Mucosa of descending colon (tissue), 3 donors: ENCODE measurements at regions not wholly inside any gene's neighbourhood (a gene's known extent, or its start where the extent isn't known, plus 50 kb on each side); places are given as distances from the start of the nearest gene placed in this dataset.
"Not testable (repeated sequence)": the region's sequence is repeated elsewhere in the genome, so short reads cannot be mapped to it uniquely, and the experiment has no call there.

Experiments
- ATAC-seq: fragments of 200-7000 bp; cut with Tn5 transposase; one replicate; pipeline ENCODE4 v1.9.1; 2020; ENCODE audit warnings: mild to moderate bottlenecking, moderate library complexity
- DNase-seq, 3 donors: peaks; one replicate each; pipeline ENCODE4 v3.0.0-alpha.2; 2020
- H3K36me3 ChIP-seq: fragments of 200-600 bp; one replicate; pipeline ENCODE4 v1.8.0; 2021; ENCODE audit warnings: low read depth, mild to moderate bottlenecking
- H3K4me1 ChIP-seq: fragments of 200-600 bp; one replicate; pipeline ENCODE4 v1.8.0; 2021; ENCODE audit warnings: low read depth, mild to moderate bottlenecking
- H3K4me3 ChIP-seq: fragments of 200-600 bp; one replicate; pipeline ENCODE4 v1.8.0; 2021; ENCODE audit warnings: mild to moderate bottlenecking
- H3K9me3 ChIP-seq: fragments of 200-600 bp; one replicate; pipeline ENCODE4 v1.8.0; 2021; ENCODE audit warnings: mild to moderate bottlenecking
- intact Hi-C, 2 donors: fragments of 100-400 bp; cut with DNase I in 1 of 2; cut with micrococcal nuclease in 1 of 2; formaldehyde crosslinking; loops; one replicate each; pipeline versions ENCODE4 v1.11.0 to v1.11.1; 2022; cut with DNase I, micrococcal nuclease
- TF ChIP-seq, protein P1 (sequence below): fragments of 200-600 bp; IDR thresholded peaks from one replicate; pipeline ENCODE4 v1.8.0; 2022; ENCODE audit warnings: antibody characterized with exemption, mild to moderate bottlenecking
- donor health status: DM: no; HTN: no; CAD: no; lungs with moderate emphysema.
- donor health status: DM: no; HTN: no; CAD: no.
- donor health status: DM: no; HTN: yes; CAD: no.

GRCh38 chr4:155037031-155037430 lies 171.4 kb upstream of the NPY2R start:
- ATAC-seq (peak; percentile 26), DNase-seq (no peak)
- TF ChIP-seq, protein P1, sequence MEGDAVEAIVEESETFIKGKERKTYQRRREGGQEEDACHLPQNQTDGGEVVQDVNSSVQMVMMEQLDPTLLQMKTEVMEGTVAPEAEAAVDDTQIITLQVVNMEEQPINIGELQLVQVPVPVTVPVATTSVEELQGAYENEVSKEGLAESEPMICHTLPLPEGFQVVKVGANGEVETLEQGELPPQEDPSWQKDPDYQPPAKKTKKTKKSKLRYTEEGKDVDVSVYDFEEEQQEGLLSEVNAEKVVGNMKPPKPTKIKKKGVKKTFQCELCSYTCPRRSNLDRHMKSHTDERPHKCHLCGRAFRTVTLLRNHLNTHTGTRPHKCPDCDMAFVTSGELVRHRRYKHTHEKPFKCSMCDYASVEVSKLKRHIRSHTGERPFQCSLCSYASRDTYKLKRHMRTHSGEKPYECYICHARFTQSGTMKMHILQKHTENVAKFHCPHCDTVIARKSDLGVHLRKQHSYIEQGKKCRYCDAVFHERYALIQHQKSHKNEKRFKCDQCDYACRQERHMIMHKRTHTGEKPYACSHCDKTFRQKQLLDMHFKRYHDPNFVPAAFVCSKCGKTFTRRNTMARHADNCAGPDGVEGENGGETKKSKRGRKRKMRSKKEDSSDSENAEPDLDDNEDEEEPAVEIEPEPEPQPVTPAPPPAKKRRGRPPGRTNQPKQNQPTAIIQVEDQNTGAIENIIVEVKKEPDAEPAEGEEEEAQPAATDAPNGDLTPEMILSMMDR = no peak
- H3K4me1 ChIP-seq = no peaks in the 10 kb centered on the region
- intact Hi-C loops = no loop called here
- no peaks in the 10 kb centered on the region for H3K9me3 ChIP-seq
- H3K4me3 ChIP-seq = no peak overlapping the region
- no peaks in the 10 kb centered on the region for H3K36me3 ChIP-seq

DNA sequence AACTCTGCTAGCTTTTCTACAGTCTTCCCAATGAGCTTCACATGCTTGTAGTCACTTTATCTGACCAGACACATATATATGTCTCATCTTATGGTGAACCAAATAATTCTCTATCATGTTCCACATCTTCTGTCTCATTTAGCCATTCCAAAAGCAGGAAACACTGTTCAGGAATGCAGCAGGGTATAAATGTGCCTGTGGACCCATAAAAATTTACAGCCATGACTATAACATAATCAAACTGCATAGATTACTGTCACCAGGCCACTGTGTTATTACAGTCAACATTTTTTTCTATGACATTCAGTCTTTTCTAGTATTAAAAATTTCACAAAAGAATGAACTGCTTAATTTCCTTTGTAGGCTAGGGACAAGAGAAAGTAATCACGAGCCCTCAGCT lies 170.0 kb upstream of the NPY2R start:
- intact Hi-C loops = no loop called here

DNA sequence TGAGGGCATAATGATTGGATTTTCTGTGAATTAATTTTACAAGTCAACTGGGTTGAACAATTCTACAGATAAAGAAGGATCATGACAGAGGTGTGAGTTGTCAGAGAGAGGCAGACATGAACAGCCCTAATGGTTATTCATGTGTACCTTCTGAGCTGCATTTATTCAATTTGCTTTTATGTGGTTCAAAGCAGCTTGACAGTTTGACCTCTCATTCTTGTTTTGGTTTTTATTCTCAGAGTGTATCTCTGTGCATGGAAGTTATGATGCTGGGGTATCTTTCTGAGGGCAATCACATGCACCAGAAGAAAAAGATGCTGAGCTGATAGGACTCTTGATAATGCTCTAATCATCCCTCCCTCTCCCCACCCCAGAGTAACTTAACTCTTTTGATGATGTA lies 169.3 kb upstream of the NPY2R start:
- Histone ChIP-seq H3K36me3 (no peaks in the 10 kb centered on the region), H3K4me3 (no peak overlapping the region), H3K4me1 (no peaks in the 10 kb centered on the region), H3K9me3 (no peaks in the 10 kb centered on the region)
- DNase-seq = no peak
- TF ChIP-seq, protein P1 = no peak
- intact Hi-C loops = no loop called here
- no peak for ATAC-seq

More for the DNA sequence above, 170.0 kb upstream of the NPY2R start:
- Histone ChIP-seq H3K4me3 (no peak overlapping the region), H3K9me3 (no peaks in the 10 kb centered on the region), H3K4me1 (no peaks in the 10 kb centered on the region), H3K36me3 (no peaks in the 10 kb centered on the region)
- TF ChIP-seq, protein P1 = no peak
- peak; percentile 86 for ATAC-seq
- DNase-seq = peak in 1 of 3 donors; percentile 9

DNA sequence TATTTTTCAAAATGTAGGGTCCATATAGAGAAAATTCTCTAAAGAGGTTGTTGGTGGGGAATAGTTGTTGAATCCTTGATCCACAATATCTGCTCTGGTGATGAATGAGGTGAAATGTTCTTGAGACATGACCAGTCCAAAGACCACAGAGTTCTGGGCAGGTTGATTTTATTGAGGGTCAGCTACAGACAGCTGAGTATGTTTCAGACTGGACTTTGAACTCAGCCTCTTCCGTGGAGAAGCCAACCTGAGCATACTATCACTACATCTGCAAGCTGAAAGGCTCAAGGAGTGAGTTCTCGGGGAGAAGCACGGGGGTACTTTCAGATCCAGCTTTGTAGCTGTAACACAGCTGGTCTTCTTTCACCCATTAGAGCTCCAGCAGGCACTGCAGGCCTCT lies 168.4 kb upstream of the NPY2R start:
- DNase-seq (peak in 1 of 3 donors; percentile 17), ATAC-seq (peak; percentile 75)
- Histone ChIP-seq H3K9me3 (no peaks in the 10 kb centered on the region), H3K4me3 (no peak overlapping the region), H3K36me3 (no peaks in the 10 kb centered on the region), H3K4me1 (no peaks in the 10 kb centered on the region)
- TF ChIP-seq, protein P1 = no peak
- intact Hi-C loops = no loop called here

GRCh38 chr4:155042014-155042413 lies 166.4 kb upstream of the NPY2R start:
- no peak overlapping the region for H3K4me3 ChIP-seq
- H3K36me3 ChIP-seq = no peaks in the 10 kb centered on the region
- DNase-seq = no peak
- no peaks in the 10 kb centered on the region for H3K9me3 ChIP-seq
- no peaks in the 10 kb centered on the region for H3K4me1 ChIP-seq
- peak; percentile 11 for ATAC-seq
- TF ChIP-seq, protein P1 = no peak
- intact Hi-C loops = no loop called here

DNA sequence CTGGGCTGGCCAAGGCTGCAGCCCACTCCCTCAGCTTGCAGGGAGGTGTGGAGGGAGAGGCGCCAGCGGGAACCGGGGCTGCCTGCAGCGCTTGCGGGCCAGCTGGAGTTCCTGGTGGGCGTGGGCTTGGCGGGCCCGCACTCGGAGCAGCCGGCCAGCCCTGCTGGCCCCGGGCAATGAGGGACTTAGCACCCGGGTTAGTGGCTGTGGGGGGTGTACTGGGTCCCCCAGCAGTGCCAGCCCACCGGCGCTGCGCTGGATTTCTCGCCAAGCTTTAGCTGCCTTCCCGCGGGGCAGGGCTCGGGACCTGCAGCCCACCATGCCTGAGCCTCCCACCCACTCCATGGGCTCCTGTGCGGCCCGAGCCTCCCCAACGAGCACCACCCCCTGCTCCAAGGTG lies 164.2 kb upstream of the NPY2R start:
- ATAC-seq, H3K4me1 ChIP-seq, intact Hi-C loops, H3K4me3 ChIP-seq, H3K36me3 ChIP-seq, DNase-seq, H3K9me3 ChIP-seq: not testable (repeated sequence)
